Left ventricle myocardium inferior (tissue), 1 donor: ENCODE measurements at regions not wholly inside any gene's neighbourhood (a gene's known extent, or its start where the extent isn't known, plus 50 kb on each side); places are given as distances from the start of the nearest gene placed in this dataset.
"Not testable (repeated sequence)": the region's sequence is repeated elsewhere in the genome, so short reads cannot be mapped to it uniquely, and the experiment has no call there.

Source experiments
- DNase-seq: peaks from one replicate; pipeline ENCODE4 v3.0.0-alpha.2; 2020
- H3K27ac ChIP-seq: fragments of 200-600 bp; replicated peaks from 2 replicates; pipeline ENCODE4 v1.8.0; 2021
- H3K27me3 ChIP-seq: fragments of 200-600 bp; 2 replicates; pipeline ENCODE4 v1.8.0; 2021; ENCODE audit warnings: low read depth
- H3K36me3 ChIP-seq: fragments of 200-600 bp; 2 replicates; pipeline ENCODE4 v1.8.0; 2021
- H3K4me1 ChIP-seq: fragments of 200-600 bp; 2 replicates; pipeline ENCODE4 v1.8.0; 2021
- H3K4me3 ChIP-seq: fragments of 200-600 bp; 2 replicates; pipeline ENCODE4 v1.8.0; 2021; ENCODE audit warnings: mild to moderate bottlenecking, moderate library complexity
- H3K9me3 ChIP-seq: fragments of 200-600 bp; replicated peaks from 2 replicates; pipeline ENCODE4 v1.8.0; 2021
- CTCF ChIP-seq: fragments of 200-600 bp; IDR thresholded peaks from 2 replicates; pipeline ENCODE4 v1.8.0; 2021; ENCODE audit warnings: antibody characterized with exemption, mild to moderate bottlenecking, borderline replicate concordance
- intact Hi-C: fragments of 100-400 bp; cut with micrococcal nuclease; formaldehyde crosslinking; loops from one replicate; pipeline ENCODE4 v1.11.0; 2022
- donor health status: DM: no; HTN: yes; CAD: no; lungs with severe emphysema.

- no peak for TF ChIP-seq CTCF
These were observed 453.7 kb upstream of the MKI67 start for GRCh38 chr10:128579901-128580300.

GRCh38 chr10:128583125-128583524 is 456.9 kb upstream of the MKI67 start:
- H3K9me3 ChIP-seq: peaks cover 11% of the 10 kb centered on the region
- intact Hi-C loops, H3K27ac ChIP-seq, H3K4me3 ChIP-seq, H3K36me3 ChIP-seq, DNase-seq, H3K4me1 ChIP-seq: not testable (repeated sequence)
- H3K27me3 ChIP-seq: peaks cover 13% of the 10 kb centered on the region

More at GRCh38 chr10:128579901-128580300, 453.7 kb upstream of the MKI67 start:
- H3K36me3 ChIP-seq: no peaks in the 10 kb centered on the region
- peaks cover under 1% of the 10 kb centered on the region for H3K9me3 ChIP-seq
- DNase-seq: no peak
- no peaks in the 10 kb centered on the region for H3K4me1 ChIP-seq
- peaks cover 20% of the 10 kb centered on the region for H3K27me3 ChIP-seq
- intact Hi-C loops: no loop called here
- no peak overlapping the region for H3K27ac ChIP-seq
- no peak overlapping the region for H3K4me3 ChIP-seq

- DNase-seq, intact Hi-C loops, H3K27ac ChIP-seq, H3K4me1 ChIP-seq, H3K27me3 ChIP-seq, H3K36me3 ChIP-seq, H3K4me3 ChIP-seq: not testable (repeated sequence)
- peaks cover 11% of the 10 kb centered on the region for H3K9me3 ChIP-seq
These were observed 460.4 kb upstream of the MKI67 start for GRCh38 chr10:128586599-128586998.

GRCh38 chr10:128587689-128588088 is 461.5 kb upstream of the MKI67 start:
- intact Hi-C loops: no loop called here
- Histone ChIP-seq H3K36me3 (no peaks in the 10 kb centered on the region), H3K4me3 (no peak overlapping the region), H3K4me1 (no peaks in the 10 kb centered on the region), H3K27me3 (no peaks in the 10 kb centered on the region), H3K27ac (no peak overlapping the region), H3K9me3 (peaks cover 11% of the 10 kb centered on the region)
- no peak for TF ChIP-seq CTCF
- DNase-seq: no peak

- Histone ChIP-seq H3K27me3 (no peaks in the 10 kb centered on the region), H3K27ac (no peak overlapping the region), H3K4me1 (no peaks in the 10 kb centered on the region), H3K4me3 (no peak overlapping the region), H3K9me3 (peaks cover 14% of the 10 kb centered on the region), H3K36me3 (no peaks in the 10 kb centered on the region)
- DNase-seq: no peak
- intact Hi-C loops: no loop called here
- TF ChIP-seq CTCF: no peak
These were observed 462.2 kb upstream of the MKI67 start for GRCh38 chr10:128588402-128588801.

GRCh38 chr10:128594688-128595087 is 468.5 kb upstream of the MKI67 start:
- no peak overlapping the region for H3K4me3 ChIP-seq
- no peaks in the 10 kb centered on the region for H3K27me3 ChIP-seq
- no peak for DNase-seq
- TF ChIP-seq CTCF: no peak
- H3K27ac ChIP-seq: no peak overlapping the region
- intact Hi-C loops: no loop called here
- no peaks in the 10 kb centered on the region for H3K36me3 ChIP-seq
- no peaks in the 10 kb centered on the region for H3K4me1 ChIP-seq
- H3K9me3 ChIP-seq: peaks cover 29% of the 10 kb centered on the region

GRCh38 chr10:128596906-128597305 is 470.7 kb upstream of the MKI67 start:
- Histone ChIP-seq H3K27me3 (no peaks in the 10 kb centered on the region), H3K27ac (no peak overlapping the region), H3K9me3 (peaks cover 29% of the 10 kb centered on the region), H3K4me3 (no peak overlapping the region), H3K4me1 (no peaks in the 10 kb centered on the region), H3K36me3 (no peaks in the 10 kb centered on the region)
- TF ChIP-seq CTCF: no peak
- intact Hi-C loops: no loop called here
- DNase-seq: no peak
